Effector memory CD4-positive, alpha-beta T cell (primary cell): ENCODE measurements at regions not wholly inside any gene's neighbourhood (a gene's known extent, or its start where the extent isn't known, plus 50 kb on each side); places are given as distances from the start of the nearest gene placed in this dataset.

ENCODE experiments used
- DNase-seq, 3 donors: peaks; one replicate each; pipeline ENCODE4 v3.0.0-alpha.2; 2020
- H3K27ac ChIP-seq: 2 replicates; pipeline ENCODE4 v1.7.0; 2013; ENCODE audit warnings: mild to moderate bottlenecking, low read length, moderate library complexity; ENCODE audit not compliant: insufficient read depth, poor library complexity, severe bottlenecking
- H3K27me3 ChIP-seq: replicated peaks from 2 replicates; pipeline ENCODE4 v1.7.0; 2013; ENCODE audit warnings: mild to moderate bottlenecking, low read length; ENCODE audit not compliant: insufficient read depth, control insufficient read depth, poor library complexity, severe bottlenecking
- H3K36me3 ChIP-seq: 2 replicates; pipeline ENCODE4 v1.7.0; 2013; ENCODE audit warnings: mild to moderate bottlenecking, low read length, moderate library complexity; ENCODE audit not compliant: control insufficient read depth, insufficient read depth
- H3K4me1 ChIP-seq: 2 replicates; pipeline ENCODE4 v1.7.0; 2013; ENCODE audit warnings: low read length, mild to moderate bottlenecking; ENCODE audit not compliant: control insufficient read depth, insufficient read depth, poor library complexity, severe bottlenecking
- H3K4me3 ChIP-seq: 2 replicates; pipeline ENCODE4 v1.7.0; 2013; ENCODE audit warnings: low read length, low read depth, mild to moderate bottlenecking; ENCODE audit not compliant: insufficient read depth, poor library complexity, severe bottlenecking
- H3K9me3 ChIP-seq: 2 replicates; pipeline ENCODE4 v1.7.0; 2013; ENCODE audit warnings: mild to moderate bottlenecking, low read length, moderate library complexity; ENCODE audit not compliant: control insufficient read depth

- Histone ChIP-seq H3K27me3 (no peaks in the 10 kb centered on the region), H3K4me3 (no peak overlapping the region), H3K27ac (no peak overlapping the region), H3K36me3 (no peaks in the 10 kb centered on the region), H3K4me1 (no peaks in the 10 kb centered on the region), H3K9me3 (no peaks in the 10 kb centered on the region)
- DNase-seq, result no peak
Observed at GRCh38 chr5:37893434-37894134, 53.7 kb upstream of the GDNF start.

DNA sequence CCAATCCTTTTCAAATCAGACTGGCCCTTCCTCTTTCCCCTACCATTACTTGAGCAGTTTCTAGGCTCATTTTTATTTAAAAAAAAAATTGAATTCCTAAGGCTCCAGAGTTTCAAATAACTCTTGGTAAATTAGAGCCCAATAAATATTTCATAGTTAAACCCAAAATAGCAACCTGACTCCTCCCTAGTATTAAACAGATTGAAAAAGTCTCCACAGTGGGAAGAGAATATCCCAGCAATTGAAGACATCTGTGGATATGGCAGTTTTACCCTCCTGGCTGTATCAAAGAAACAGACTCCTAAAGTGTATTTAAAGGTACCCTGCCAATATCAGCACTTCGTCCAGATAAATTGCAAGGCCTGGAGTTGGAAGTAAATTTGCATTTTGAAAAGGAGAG, 52.7 kb upstream of the GDNF start:
- no peak for DNase-seq

DNA sequence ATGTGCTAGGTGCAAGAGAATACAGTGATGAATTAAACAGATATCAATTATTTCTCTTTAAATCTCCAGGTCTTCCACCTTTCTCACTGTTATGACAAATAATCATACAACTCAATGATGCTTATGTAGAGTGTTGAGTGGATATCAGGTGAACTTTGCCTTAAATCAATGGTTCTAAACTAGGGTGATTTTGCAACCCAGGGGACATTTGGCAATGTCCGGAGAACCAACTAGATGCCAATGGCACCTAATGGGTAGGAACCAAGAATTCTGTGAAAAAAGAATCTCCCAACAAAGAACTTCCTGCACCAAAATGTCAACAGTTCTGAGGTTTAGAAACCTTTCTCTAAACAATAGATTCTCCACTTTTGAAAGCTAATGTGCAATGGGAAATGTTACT, 52.0 kb upstream of the GDNF start:
- Histone ChIP-seq H3K4me3 (no peak overlapping the region), H3K36me3 (no peaks in the 10 kb centered on the region), H3K9me3 (no peaks in the 10 kb centered on the region), H3K27ac (no peak overlapping the region), H3K4me1 (no peaks in the 10 kb centered on the region), H3K27me3 (no peaks in the 10 kb centered on the region)
- no peak for DNase-seq

More for the DNA sequence above, 52.7 kb upstream of the GDNF start:
- Histone ChIP-seq H3K27me3 (no peaks in the 10 kb centered on the region), H3K9me3 (no peaks in the 10 kb centered on the region), H3K4me1 (no peaks in the 10 kb centered on the region), H3K4me3 (no peak overlapping the region), H3K36me3 (no peaks in the 10 kb centered on the region), H3K27ac (no peak overlapping the region)

GRCh38 chr5:37889612-37890317, 49.9 kb upstream of the GDNF start:
- H3K27ac ChIP-seq, result no peak overlapping the region
- DNase-seq, result no peak
- H3K36me3 ChIP-seq, result no peaks in the 10 kb centered on the region
- H3K9me3 ChIP-seq, result no peaks in the 10 kb centered on the region
- no peaks in the 10 kb centered on the region for H3K4me1 ChIP-seq
- no peak overlapping the region for H3K4me3 ChIP-seq
- H3K27me3 ChIP-seq, result no peaks in the 10 kb centered on the region
